GM20431 (cell line): ENCODE measurements at regions not wholly inside any gene's neighbourhood (a gene's known extent, or its start where the extent isn't known, plus 50 kb on each side); places are given as distances from the start of the nearest gene placed in this dataset.

Experiments
- in situ Hi-C: fragments of 300-500 bp; cut with MseI, MboI; formaldehyde crosslinking; loops from one replicate; pipeline ENCODE4 v1.15.0; 2020; ENCODE audit warnings: low sequenced_read_pairs; ENCODE audit not compliant: unreplicated experiment

GRCh38 chr20:10856237-10857015 is 182.6 kb upstream of the JAG1 start:
- in situ Hi-C loops = no loop called here

- in situ Hi-C loops = no loop called here
Observed at GRCh38 chr20:10857352-10858070, 183.7 kb upstream of the JAG1 start.

- in situ Hi-C loops = no loop called here
Observed at GRCh38 chr20:10861090-10861489, 187.3 kb upstream of the JAG1 start.

GRCh38 chr20:10861619-10862018 is 187.8 kb upstream of the JAG1 start:
- in situ Hi-C loops = no loop called here

DNA sequence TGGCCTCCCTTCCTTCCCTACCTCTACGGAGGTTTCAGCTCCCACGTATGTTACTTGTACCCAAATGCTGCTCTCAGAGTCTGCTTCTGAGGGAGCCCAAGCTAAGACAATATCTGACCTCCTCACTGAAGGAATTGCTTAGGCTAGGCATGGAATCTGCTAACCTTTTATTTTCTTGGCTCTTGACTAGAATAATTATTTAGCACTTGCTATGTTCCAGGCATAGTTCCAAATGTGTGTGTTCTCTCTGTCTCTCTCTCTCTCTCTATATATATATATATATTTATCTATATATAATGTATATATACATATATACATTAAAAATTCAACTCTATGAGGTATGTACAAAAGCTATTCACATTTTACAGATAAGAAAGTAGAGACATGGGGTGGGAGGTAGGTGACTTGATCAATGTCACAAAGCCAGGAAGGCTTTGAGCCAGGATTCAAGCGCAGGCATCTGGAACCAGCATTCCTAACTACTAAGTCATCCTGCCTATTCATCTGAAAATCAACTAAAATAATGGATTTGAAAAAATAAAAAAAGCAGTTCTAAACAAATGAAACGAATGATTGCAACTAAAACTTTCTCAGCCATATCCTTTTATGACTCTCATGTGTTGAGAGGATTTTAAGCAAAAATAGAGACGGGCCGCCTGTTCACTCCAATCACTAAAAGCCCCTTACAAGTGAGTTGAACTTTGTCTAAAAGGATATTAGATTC is 189.7 kb upstream of the JAG1 start:
- in situ Hi-C loops = no loop called here

DNA sequence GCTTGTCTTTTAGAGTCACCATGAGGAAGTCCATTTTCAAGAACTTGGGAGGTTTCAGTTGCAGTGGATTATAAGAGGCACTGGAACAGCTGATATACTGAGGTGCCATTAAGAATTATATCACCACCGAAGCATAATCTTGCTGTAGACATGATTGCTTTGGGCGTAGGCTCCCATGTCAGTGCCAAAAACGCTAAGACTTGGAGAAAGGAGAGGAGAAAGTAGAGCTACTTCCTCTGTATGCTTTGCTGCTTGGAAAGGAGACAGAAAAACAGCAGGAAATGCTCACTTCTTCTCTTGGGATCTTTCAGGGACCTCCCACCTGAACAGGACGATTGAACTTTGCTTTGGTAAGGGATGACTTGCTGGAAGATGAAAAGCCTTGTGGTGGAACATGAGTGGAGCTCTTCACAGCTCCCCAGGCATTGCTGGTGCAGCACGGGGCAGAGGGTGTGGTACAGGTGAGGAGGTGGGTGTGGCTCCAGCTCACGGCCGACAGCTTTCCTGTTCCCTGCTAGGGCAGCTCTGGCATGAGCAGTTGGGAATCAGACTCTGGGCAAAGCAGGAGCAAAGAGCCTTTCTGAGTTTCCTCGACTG is 190.4 kb upstream of the JAG1 start:
- in situ Hi-C loops = no loop called here

DNA sequence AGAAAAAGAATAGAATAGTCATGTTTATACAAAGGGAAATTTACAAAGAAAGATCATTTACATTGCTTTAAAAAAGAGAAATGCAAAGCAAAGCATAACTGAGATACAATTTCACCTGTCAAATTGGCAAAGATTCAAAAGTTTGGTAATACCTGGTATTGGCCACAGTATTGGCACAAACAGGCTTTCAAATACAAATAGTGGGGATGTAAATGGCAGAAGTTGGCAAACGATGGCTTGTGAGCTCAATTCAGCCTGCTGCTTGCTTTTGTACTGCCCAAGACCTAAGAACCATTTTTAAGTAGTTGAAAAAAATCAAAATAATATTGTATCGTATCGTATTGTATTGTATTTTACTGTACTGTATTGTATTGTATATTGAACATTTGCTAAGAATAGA is 194.5 kb upstream of the JAG1 start:
- in situ Hi-C loops = no loop called here

DNA sequence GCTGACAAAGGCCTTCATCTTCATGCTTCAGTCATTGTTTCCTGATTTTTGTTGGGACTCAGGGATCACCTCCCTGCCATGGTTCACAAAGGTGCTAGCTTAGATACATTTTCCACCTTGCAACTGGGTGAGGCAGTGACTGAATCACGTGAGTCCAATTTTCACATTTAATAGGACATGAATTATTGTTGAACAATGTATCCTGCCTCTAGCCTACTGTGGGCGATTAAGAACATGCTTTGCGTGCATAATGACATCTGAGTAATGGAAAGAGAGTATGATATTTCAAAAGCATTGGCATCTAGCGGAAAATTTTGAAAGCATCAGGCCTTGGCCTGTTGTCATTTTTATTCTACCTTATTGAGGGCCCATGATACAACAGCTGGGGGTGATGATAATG is 199.2 kb upstream of the JAG1 start:
- in situ Hi-C loops = no loop called here

- in situ Hi-C loops = no loop called here
Observed at GRCh38 chr20:10875653-10876052, 201.9 kb upstream of the JAG1 start.

GRCh38 chr20:10876558-10876957 is 202.8 kb upstream of the JAG1 start:
- in situ Hi-C loops = no loop called here

GRCh38 chr20:10877342-10877741 is 203.5 kb upstream of the JAG1 start:
- in situ Hi-C loops = no loop called here

DNA sequence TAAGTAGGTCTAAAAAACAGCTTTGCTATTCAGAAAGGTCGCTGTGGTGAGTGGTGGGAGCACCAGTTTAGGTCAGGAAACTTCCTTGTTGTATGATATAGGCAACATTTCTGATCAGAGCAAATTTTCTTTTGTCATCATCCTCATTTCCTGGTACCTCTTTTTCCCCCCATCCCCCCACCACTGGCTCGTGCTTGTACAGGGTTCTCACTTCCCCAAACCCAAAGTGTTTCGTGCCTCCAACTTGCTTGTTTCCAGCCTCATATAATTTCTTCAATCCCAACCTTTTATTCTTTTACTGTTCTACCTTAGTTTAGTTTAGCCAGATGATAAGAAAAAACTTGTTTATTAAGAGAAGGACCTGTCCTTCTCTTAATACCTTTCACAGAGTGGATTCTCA is 209.4 kb upstream of the JAG1 start:
- in situ Hi-C loops = no loop called here

DNA sequence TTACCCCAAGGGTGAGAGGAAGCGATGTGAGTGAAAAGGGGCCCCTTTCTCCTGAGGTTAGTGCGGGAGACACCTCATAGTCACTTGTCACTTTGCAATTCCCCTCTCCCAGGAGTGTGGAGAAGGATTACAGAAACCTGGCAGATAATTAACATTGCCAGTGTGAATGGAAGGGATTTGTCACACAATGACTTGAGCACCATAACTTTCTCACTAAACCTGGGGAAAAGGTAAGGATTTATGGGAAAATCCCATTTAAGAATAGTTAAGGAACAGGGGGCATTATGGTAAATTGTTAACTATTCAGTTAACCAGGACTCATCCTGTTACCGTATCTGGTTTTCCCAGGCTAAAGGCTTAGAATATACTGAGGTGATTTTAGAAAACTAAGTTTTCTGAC is 219.5 kb upstream of the JAG1 start:
- in situ Hi-C loops = no loop called here

DNA sequence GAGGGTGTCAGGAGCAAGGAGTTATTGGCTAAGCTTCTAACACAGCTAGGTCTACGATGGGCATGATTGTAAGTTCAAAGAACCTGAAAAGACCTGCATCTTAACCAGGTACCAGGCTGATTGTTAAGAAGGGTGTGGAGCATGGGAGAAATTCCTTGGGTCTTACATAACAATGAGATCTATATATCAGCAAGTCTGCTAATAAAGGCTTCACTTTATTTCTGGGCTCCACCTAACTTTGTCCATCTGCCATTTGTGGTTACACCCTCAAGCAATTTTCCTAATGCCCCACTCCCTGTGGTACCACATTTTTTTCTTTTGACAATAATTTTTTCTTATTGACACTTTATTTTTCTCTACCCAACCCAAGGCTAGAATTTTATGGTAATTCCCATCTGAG is 223.5 kb upstream of the JAG1 start:
- in situ Hi-C loops = no loop called here

DNA sequence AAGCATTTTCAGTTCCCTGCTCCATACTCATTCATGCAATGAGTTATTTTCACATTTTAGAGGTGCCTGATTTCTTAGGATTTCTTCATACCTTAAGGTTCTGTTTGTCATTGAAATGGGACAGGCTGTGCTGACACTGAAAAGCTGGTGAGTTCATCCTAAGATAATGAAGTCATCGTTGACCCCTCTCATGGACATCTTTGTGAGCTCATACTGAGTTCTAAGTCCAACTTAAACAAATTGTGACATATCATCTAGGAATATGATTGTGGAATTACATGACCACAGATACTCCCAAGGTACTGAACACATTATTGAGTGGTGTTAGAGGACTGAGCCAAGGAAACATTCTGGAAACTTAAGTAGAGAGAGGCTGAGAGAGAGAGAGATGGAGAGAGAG is 224.8 kb upstream of the JAG1 start:
- in situ Hi-C loops = no loop called here

DNA sequence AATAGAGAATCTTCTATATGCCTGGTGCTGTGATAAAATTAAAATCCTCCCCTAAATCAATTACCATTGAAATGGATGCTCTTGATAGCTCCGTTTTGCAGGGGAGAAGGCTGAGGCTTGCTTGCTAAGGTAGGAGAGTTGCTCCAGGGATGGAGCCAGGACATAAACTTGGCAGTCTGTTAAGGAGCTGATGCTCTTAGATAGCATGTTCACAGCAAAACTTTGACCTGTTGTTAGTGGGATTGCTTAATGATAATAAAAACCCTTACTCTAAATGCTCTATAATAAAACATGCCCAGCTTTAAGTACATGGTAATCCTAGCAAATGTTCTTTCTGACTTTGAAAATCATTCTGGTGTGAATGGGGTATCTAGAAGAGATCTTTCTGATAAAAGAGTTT is 228.4 kb upstream of the JAG1 start:
- in situ Hi-C loops = no loop called here

DNA sequence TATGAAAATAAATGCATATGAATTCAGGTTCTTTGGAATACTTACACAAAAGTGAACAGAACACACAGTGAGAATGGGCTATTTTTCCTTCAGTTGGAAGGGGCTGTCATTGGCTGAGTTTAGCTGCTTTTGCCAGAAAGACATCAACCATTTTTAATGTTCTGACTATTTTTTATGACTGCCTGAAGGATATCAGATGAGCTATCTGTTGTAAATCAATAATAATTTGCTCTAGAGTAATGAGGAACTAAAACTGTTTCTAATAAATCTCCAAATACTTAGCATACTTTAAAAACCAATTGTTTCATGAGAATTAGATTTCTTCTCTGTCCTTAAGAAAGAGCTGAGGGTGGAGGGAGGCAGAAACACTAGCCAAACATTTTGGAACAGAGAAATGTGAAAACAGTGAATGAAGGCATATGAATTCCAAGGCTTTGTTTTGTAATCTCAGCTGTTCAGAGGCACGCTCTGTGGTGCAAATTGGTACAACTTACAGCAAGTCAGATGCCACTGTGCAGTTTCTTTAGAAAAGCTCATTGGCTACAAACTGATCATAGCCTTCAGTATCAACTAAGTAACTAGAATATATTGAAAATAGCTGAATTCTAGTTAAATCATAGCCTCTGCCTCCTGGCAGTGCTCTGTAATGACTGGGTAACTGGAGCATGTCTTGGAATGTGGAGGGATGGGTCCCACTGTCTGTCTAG is 228.9 kb upstream of the JAG1 start:
- in situ Hi-C loops = no loop called here

GRCh38 chr20:10906834-10907233 is 233.0 kb upstream of the JAG1 start:
- in situ Hi-C loops = no loop called here

- in situ Hi-C loops = no loop called here
Observed at GRCh38 chr20:10909803-10910202, 236.0 kb upstream of the JAG1 start.

DNA sequence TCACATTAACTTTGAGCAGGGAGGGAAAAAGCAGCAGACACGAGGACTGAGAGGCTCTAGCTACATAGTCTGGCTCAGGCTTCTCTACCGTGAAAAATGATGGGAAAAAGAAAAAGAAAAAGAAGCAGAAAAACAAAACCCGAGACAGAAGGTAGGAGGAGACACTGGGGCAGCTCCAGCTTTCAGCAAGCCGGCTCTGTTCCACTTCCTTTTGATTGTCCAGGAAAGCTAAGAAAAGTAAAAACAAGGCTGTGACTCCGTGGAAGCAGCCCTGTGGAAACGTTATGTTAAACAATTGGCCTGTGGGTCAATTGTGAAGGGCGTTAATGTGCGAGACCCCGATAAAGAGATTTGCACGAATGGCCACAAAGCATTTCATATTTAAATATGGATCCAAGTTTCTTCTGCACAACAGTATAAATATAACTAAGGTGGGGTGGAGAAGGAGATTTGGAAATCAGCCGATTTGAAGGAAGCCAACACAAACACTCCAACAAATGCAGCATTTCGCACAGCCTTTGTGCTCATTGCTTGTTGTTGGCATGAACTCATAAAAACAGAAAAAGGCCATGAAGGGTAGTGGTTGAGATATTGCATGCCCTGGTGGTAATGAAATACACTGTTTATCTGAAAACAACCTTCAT is 236.9 kb upstream of the JAG1 start:
- in situ Hi-C loops = no loop called here
